ENCODE measurements at regions not wholly inside any gene's neighbourhood (a gene's known extent, or its start where the extent isn't known, plus 50 kb on each side); places are given as distances from the start of the nearest gene placed in this dataset.
"Not testable (repeated sequence)": the region's sequence is repeated elsewhere in the genome, so short reads cannot be mapped to it uniquely, and the experiment has no call there.

- intact Hi-C loops (cut with micrococcal nuclease): no loop called here
Observed at GRCh38 chr5:36462295-36463021, 143.9 kb upstream of the SLC1A3 start.

DNA sequence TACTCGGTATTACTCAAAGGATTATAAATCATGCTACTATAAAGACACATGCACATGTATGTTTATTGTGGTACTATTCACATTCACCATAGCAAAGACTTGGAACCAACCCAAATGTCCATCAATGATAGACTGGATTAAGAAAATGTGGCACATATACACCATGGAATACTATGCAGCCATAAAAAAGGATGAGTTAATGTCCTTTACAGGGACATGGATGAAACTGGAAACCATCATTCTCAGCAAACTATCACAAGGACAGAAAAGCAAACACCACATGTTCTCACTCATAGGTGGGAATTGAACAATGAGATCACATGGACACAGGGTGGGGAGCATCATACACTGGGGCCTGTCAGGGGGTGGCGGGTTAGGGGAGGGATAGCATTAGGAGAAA, 130.5 kb upstream of the SLC1A3 start:
- intact Hi-C loops (cut with micrococcal nuclease): not testable (repeated sequence)

GRCh38 chr5:36478646-36479317, 127.6 kb upstream of the SLC1A3 start:
- intact Hi-C loops (cut with micrococcal nuclease): no loop called here

DNA sequence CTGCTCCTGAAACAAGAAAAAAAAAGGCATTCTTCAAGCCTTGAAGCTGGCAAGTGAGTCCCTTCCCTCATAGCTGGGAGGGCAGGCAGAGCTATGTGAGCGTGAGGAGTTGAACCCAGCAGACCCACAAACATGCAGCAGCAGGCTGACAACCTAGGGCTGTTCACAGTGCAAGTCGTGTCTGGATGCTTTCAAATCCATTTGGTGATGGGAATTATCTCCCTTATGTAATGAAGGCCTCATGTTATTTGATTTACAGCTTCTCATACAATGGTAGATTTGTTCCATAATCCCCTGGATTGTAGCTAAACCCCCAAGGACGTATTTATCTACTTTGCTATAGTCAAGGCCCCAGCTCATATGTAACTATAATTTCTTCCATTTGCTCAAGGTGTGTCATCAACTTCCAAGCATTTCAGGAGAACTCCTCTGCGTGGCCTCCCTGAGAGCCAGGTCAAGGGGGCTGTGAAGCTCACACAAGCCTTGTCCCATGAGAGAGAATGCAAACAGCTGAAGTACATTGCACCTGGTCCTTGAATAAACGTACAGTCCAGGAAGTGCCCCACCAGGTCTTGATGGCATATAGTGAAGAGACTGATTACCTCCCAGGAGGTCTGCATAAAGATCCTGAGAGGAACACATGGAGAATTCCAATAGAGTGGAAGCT, 124.8 kb upstream of the SLC1A3 start:
- intact Hi-C loops (cut with micrococcal nuclease): no loop called here

GRCh38 chr5:36482812-36483211, 123.6 kb upstream of the SLC1A3 start:
- intact Hi-C loops (cut with micrococcal nuclease): no loop called here

GRCh38 chr5:36489505-36489904, 116.9 kb upstream of the SLC1A3 start:
- intact Hi-C loops (cut with micrococcal nuclease): no loop called here

DNA sequence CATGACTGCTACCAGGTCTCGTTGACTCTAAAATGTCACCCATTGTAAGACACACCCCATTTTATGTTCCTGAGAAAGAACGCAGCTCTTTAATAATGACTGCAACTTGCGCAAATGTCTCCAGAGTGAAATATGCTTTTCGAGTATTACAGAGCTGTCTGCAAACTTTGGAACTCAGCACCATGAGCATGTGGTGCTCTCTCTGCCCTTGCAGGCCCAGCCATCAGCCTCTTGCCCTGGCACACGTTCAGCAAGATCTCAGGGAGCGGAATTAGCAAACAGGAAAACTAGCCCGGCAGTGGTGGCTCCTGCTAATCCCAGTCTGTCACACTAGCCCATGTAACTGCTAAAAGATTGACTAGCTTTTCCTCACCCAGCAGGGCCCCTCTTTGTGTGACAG, 114.5 kb upstream of the SLC1A3 start:
- intact Hi-C loops (cut with micrococcal nuclease): no loop called here

DNA sequence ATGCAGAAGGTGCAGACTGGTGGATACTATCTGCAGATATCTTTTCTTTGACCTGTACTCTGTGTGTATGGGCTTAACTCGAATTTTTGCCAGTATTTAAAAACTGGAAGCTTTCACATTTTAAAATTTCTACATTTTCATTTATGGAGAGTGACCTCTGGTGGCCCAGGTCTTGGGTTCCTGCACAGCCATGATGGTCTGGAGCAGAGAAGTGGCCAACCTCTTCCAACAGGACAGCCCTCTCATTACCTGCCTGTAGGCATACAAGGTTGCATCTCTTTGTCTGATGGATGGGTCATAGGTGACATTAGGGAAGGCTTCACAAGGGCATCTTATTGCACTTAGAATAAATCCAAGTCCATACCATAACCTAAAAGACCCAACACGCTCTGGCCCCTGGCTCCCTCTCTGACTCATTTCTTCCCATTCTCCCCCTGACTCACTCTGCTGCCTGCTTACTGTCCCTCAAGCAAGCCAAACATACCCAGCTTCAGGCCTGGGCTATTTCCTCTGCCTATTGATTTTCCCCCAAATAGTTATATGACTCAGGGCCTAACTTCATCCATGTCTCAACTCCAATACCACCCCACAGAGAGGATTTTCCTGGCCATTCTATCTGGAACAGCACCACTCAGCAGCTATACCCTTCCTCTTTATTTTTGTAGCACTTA, 113.3 kb upstream of the SLC1A3 start:
- intact Hi-C loops (cut with micrococcal nuclease): no loop called here

- intact Hi-C loops (cut with micrococcal nuclease): no loop called here
Observed at GRCh38 chr5:36494028-36494427, 112.4 kb upstream of the SLC1A3 start.

DNA sequence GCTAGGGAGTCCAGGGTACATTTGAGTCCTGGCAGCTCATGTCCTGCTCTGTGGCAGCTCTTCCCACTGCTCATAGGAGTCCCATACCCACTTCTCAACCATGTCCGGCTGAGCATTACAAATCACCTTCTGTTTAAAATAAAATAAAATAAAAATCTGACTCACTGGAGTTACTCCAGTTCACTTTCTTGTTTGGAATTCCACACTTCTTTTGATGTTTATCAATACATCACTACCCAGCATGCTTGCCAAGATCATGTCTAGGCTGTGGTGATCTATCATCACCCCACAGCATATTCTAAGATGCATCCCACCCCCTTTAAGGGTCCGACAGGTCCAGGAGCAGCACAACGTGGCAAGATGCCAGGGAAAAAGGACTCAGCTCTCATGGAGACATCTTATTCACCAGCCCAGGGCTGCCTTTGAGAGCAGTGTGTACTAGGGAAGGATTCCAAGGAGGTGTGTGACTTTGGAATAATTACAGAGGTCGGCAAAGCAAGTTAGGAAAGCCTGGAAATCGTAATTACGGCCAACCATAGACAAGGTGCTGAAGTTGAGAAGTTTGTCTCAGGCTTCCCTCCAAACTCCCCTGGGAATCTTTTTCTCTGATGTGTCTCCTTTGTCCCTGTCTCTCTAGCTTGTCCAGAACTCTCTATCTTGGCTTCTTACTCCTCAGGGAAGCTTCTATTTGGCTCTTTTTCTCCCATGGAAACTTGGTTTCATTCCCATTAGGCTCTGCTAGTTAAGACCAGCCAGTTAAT, 111.4 kb upstream of the SLC1A3 start:
- intact Hi-C loops (cut with micrococcal nuclease): no loop called here

DNA sequence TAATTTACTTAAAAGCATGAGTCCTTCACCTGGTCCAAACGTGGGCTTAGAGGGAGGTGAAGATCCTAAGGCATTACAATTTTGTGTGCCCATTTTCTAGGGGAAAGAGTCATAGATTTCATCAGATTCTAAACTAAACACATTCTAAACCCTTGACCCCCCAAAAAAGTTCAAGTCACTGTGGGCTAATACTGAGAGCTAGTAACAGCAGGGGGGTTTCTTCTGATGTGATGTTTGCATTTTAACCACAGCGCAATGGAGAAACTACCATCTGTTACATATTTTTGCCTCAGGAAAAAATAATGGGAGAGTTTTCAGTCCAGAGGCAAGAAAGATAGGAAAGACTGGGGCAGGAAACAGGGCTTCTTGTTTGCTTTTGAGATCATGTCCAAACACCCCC, 110.8 kb upstream of the SLC1A3 start:
- intact Hi-C loops (cut with micrococcal nuclease): no loop called here

DNA sequence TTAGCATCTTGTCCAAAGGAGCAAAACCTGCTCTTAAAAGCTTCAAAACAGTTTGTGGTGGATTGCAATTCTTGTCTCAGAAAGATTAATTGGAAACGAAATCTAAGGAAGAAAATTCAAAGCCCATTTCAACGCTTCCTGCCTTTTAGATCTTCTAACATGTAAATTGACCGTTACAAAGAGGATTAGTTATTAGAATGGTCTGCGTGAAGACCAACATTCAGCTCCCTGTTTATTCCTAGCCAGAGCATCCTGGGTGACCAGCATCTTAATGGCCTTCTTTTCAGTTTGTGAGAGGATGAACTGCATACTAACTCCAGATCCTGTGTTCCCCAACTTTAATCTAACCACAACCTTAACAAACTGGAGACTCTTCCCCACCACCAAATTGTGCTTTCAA, 109.9 kb upstream of the SLC1A3 start:
- intact Hi-C loops (cut with micrococcal nuclease): no loop called here

- intact Hi-C loops (cut with micrococcal nuclease): no loop called here
Observed at GRCh38 chr5:36502608-36503007, 103.8 kb upstream of the SLC1A3 start.

GRCh38 chr5:36505021-36505420, 101.4 kb upstream of the SLC1A3 start:
- intact Hi-C loops (cut with micrococcal nuclease): no loop called here

- intact Hi-C loops (cut with micrococcal nuclease): loop anchor here (1.0 kb wide), 4 partner anchors 93 to 428 kb away; no protein-coding TSS in a partner anchor
Observed at GRCh38 chr5:36507332-36507952, 99.0 kb upstream of the SLC1A3 start.

- intact Hi-C loops (cut with micrococcal nuclease): not testable (repeated sequence)
Observed at GRCh38 chr5:36508331-36508730, 98.1 kb upstream of the SLC1A3 start.

DNA sequence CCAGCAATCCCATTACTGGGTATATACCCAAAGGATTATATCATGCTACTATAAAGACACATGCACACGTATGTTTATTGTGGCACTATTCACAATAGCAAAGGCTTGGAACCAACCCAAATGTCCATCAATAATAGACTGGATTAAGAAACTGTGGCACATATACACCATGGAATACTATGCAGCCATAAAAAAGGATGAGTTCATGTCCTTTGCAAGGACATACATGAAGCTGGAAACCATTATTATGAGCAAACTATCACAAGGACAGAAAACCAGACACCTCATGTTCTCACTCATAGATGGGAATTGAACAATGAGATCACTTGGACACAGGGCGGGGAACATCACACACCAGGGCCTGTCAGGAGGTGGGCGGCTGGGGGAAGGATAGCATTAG, 92.8 kb upstream of the SLC1A3 start:
- intact Hi-C loops (cut with micrococcal nuclease): not testable (repeated sequence)

GRCh38 chr5:36519881-36520280, 86.5 kb upstream of the SLC1A3 start:
- intact Hi-C loops (cut with micrococcal nuclease): no loop called here

GRCh38 chr5:36521219-36521618, 85.2 kb upstream of the SLC1A3 start:
- intact Hi-C loops (cut with micrococcal nuclease): no loop called here

DNA sequence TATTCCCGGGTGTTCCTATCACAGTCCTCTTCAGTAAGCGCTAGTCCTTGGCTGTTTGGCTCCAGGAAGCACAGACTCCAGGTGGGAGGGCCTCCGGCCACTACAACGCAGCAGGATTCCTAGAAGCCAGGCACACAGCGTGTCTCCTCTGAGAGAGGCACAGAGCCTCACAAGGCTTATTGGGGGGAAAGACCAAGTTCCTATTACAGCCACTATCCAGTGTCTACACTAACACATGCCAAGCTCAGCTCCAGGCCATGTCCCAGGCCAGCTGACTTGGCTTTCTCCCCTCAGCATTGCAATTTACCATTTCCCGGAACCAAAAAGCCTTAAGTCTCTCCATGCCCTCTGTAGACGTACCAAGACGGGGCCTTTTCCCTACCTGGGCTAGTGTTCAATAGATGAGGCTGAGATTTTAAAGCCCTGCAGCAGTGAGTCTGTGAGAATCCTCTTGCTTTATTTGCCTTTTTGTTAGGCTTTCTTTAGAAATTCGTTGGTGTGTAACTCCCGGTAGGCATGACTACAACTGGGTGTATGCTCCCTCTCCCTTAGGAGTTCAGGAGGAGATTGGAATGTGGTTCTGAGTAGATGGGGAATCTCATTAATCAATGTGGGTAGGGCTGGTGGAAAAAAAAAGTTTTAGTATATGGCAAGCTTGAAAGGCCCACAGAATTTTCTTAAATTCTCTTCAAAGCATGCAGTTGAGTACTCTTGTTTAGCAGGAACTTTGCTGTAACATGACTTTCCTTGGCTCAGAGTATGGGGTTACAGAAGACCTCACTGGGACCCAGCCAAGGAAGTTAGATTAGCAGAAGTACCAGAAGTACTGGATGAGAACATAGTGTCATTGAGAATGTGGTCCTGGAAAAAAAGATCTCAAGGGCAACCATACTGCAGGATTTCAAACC, 84.3 kb upstream of the SLC1A3 start:
- intact Hi-C loops (cut with micrococcal nuclease): no loop called here
